ENCODE measurements at regions not wholly inside any gene's neighbourhood (a gene's known extent, or its start where the extent isn't known, plus 50 kb on each side); places are given as distances from the start of the nearest gene placed in this dataset.

DNA sequence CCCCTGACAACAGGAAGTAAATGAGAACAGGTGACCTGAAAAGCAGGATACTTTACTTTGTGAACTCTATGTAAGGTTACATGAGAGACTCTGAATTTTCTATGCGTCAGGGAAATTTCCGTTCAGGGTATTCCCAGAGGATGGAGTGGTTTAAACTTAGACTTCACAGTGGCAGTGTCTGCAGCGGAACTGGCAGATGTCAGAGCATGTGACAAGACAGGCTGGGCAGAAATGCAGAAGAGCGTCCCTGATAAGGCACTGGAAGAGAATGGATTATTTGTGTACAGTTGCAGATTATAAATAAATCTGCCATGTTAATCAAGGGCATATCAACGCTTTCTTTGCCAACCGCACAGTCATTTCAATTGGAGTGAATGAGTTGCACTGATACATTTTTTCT, 598.4 kb upstream of the ZNF717 start:
- TF ChIP-seq, protein P1, sequence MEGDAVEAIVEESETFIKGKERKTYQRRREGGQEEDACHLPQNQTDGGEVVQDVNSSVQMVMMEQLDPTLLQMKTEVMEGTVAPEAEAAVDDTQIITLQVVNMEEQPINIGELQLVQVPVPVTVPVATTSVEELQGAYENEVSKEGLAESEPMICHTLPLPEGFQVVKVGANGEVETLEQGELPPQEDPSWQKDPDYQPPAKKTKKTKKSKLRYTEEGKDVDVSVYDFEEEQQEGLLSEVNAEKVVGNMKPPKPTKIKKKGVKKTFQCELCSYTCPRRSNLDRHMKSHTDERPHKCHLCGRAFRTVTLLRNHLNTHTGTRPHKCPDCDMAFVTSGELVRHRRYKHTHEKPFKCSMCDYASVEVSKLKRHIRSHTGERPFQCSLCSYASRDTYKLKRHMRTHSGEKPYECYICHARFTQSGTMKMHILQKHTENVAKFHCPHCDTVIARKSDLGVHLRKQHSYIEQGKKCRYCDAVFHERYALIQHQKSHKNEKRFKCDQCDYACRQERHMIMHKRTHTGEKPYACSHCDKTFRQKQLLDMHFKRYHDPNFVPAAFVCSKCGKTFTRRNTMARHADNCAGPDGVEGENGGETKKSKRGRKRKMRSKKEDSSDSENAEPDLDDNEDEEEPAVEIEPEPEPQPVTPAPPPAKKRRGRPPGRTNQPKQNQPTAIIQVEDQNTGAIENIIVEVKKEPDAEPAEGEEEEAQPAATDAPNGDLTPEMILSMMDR (conservative IDR thresholded peaks at IDR 0.05; ENCODE audit: low read depth, low read length): no peak
- DNase-seq (ENCODE audit: low read depth): no peak
- H3K4me3 ChIP-seq (ENCODE audit: low read depth, low read length): no peak overlapping the region

GRCh38 chr3:76387000-76387399, 601.7 kb upstream of the ZNF717 start:
- no peak for DNase-seq (ENCODE audit: low read depth)
- no peak overlapping the region for H3K4me3 ChIP-seq (ENCODE audit: low read depth, low read length)
- TF ChIP-seq, protein P1 (conservative IDR thresholded peaks at IDR 0.05; ENCODE audit: low read depth, low read length): no peak

DNA sequence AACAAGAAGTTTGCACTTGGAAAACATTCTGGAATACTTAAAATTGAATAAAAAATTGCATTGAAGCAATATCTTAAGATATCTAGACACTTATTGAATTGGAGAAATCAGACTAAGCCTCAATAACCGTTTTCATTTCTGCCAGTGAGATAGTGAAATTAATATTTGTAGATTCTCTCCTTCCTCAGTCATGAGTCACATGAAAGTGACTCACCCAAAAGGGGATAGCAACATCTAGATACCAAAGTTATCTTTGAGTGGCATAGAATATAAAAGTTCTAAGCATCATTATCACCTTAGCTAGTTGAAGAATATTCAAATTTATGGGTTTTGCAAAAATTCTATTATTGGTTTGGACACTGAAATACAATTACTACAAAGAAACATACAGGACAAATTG, 614.8 kb upstream of the ZNF717 start:
- H3K4me3 ChIP-seq (ENCODE audit: low read depth, low read length): no peak overlapping the region
- TF ChIP-seq, protein P1 (conservative IDR thresholded peaks at IDR 0.05; ENCODE audit: low read depth, low read length): no peak
- no peak for DNase-seq (ENCODE audit: low read depth)

DNA sequence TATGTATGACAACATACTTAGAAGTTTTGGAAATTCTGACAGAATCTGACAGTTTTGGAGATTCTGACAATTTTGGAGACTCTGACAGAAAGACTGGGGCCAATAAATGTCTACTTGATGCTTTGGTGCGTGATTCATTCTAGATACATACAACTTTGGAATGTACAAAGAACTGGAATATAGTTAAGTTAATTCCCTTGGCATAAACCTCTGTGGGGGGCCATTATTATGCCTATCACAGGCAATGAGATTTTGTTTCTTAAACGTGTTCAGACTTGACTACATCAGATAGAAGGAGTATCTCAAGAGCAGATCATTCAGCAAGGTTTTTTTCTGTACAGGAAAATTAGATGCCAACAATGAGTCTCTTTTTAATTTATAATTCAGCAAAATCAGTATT, 617.6 kb upstream of the ZNF717 start:
- DNase-seq (ENCODE audit: low read depth): no peak
- H3K4me3 ChIP-seq (ENCODE audit: low read depth, low read length): no peak overlapping the region
- TF ChIP-seq, protein P1 (conservative IDR thresholded peaks at IDR 0.05; ENCODE audit: low read depth, low read length): no peak

GRCh38 chr3:76403556-76403955, 618.2 kb upstream of the ZNF717 start:
- TF ChIP-seq, protein P1 (conservative IDR thresholded peaks at IDR 0.05; ENCODE audit: low read depth, low read length): no peak
- H3K4me3 ChIP-seq (ENCODE audit: low read depth, low read length): no peak overlapping the region
- DNase-seq (ENCODE audit: low read depth): no peak

GRCh38 chr3:76405196-76405595, 619.8 kb upstream of the ZNF717 start:
- H3K4me3 ChIP-seq (ENCODE audit: low read depth, low read length): no peak overlapping the region
- no peak for DNase-seq (ENCODE audit: low read depth)
- TF ChIP-seq, protein P1 (conservative IDR thresholded peaks at IDR 0.05; ENCODE audit: low read depth, low read length): no peak

GRCh38 chr3:76410762-76411281, 625.5 kb upstream of the ZNF717 start:
- no peak overlapping the region for H3K4me3 ChIP-seq (ENCODE audit: low read depth, low read length)
- TF ChIP-seq, protein P1 (conservative IDR thresholded peaks at IDR 0.05; ENCODE audit: low read depth, low read length): no peak
- DNase-seq (ENCODE audit: low read depth): no peak
